HG02571 (cell line): ENCODE measurements at regions not wholly inside any gene's neighbourhood (a gene's known extent, or its start where the extent isn't known, plus 50 kb on each side); places are given as distances from the start of the nearest gene placed in this dataset.
"Not testable (repeated sequence)": the region's sequence is repeated elsewhere in the genome, so short reads cannot be mapped to it uniquely, and the experiment has no call there.

Source experiments
- ATAC-seq: cut with Tn5 transposase; IDR thresholded peaks from one replicate; pipeline ENCODE4 v1.9.1; 2021; ENCODE audit warnings: mild to moderate bottlenecking, moderate library complexity; ENCODE audit not compliant: unreplicated experiment

DNA sequence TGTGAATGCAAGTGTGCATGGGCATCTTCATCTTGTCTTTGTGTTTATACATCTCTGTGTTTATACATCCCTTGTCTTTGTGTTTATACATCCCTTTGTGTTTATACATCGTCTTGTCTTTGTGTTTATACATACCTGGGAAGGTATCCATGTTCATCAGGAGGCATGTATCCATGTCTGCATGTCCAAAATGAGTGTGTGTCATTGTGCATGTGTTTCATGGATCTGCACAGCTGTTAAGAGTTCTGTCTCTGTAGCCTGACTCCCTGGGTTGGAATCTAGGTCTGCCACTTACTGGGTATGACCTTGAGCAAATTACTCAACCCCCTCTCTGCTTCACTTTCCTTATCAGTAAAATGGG lies 50.1 kb upstream of the SIRPA start:
- ATAC-seq: no peak

DNA sequence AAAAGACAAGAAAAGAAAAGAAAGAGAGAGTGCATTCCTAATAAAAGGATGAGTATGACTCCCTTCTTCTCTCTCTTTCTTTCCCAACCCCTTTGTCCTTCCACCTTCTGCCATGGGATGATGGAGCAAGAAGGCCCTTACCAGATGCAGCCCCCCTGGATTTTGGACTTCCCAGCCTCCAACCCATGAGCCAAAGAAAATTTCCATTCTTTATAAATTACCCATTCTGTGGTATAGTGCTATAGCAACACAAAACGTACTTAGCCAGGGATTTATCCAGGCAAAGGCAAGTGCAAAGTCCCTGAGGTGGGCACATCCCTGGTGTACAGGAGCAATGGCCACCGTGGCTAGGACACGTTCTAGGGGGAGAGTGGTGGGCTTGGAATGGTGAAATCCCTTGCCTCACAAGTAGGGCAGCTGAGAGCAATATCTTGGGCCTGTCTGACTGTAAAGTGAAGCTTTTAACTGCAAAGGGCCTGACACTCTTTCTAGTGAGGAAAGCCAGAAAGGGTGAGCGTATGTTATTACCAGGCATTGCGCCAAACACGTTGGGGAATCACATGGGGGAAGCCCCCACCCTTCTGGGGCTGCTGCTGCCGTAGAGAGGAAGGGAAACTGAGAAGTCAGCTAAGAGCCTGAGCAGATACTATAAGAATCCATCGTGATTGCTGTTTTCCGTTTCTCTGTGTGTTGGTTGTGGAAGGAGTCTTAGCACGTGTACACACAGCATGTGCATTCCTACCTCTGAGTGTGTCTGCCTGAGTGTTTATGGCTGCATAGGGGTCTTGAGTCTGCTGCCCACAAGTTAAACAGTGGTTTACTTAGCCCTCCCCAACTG lies 50.7 kb upstream of the SIRPA start:
- peak; percentile 97 for ATAC-seq

DNA sequence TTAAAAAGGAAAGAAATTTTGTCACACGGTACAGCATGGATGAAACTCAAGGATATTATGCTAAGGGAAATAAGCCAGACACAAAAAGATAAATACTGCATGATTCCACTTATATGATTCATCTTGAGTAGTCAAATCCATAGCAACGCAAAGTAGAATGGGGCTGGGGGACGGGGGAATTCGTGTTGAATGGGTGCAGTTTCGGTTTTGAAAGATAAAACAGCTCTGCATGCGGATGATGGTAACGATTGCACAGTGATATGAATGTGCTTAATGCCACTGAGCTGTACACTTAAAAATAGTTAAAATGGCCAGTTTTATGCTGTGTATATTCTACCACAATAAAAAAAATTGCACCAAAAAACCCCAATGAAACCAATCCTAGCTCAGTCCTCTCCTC lies 52.9 kb upstream of the SIRPA start:
- no peak for ATAC-seq

DNA sequence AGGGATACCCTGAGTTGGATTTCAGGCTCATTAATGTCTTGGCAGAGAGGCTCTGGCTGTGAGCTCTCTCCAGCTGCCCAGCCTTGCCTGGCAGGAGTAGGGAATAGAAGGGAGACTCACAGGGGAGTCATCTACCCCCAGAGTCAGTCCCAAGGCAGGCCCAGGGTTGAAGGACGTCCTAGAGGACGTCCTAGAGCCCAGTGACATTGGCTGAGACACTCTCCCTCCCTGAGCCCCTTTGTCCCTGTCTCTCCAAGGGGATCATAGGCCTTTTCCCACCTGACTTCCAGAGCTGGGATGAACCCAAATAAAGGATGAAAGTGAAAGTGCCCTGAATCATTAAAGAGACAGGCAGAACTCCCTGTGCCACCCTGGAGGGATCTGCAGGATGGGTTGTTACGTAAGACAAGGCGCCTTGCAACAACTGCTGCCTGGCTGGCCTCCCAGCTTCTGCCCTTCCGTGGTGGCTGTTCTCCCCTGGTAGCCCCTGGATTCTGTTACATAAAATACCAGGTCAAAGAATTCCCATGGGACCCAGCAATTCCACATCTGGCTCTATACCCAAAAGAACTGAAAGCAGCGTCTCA lies 53.6 kb upstream of the SIRPA start:
- ATAC-seq: no peak

DNA sequence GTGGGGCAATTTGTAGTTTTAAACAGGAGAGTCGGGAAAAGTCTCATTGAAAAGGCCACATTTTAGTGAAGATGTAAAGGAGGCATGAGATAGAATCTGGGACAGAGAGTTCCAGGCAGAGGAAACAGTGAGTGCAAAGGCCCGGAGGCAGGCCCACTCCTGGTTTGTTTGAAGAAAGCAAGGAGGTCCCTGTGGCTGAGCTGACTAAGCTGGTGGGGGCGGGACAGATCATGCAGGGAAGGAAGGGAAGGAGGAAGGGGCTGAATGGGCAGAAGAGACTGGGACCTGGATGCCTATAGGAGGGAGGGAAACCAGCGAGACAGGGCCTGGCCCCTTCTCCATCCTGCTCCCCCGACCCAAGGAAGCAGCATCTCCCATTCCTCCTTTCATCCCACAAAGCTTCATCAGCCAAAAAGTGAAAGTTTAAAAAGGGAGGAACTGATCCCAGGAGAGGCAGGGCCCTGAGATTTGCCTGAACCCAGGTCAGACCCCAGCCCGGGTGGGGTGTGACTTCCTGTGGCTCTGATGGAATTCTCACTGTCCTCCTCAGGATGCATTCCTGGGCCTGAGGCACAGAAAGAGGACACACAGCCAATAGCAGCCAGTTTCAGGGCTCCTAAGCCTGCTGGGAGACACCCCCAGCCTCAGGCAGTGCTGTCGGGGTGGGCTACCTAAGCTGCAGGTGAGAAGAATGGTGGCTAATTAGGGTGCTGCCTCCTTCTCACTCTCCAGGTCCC lies 54.2 kb upstream of the SIRPA start:
- ATAC-seq: no peak

DNA sequence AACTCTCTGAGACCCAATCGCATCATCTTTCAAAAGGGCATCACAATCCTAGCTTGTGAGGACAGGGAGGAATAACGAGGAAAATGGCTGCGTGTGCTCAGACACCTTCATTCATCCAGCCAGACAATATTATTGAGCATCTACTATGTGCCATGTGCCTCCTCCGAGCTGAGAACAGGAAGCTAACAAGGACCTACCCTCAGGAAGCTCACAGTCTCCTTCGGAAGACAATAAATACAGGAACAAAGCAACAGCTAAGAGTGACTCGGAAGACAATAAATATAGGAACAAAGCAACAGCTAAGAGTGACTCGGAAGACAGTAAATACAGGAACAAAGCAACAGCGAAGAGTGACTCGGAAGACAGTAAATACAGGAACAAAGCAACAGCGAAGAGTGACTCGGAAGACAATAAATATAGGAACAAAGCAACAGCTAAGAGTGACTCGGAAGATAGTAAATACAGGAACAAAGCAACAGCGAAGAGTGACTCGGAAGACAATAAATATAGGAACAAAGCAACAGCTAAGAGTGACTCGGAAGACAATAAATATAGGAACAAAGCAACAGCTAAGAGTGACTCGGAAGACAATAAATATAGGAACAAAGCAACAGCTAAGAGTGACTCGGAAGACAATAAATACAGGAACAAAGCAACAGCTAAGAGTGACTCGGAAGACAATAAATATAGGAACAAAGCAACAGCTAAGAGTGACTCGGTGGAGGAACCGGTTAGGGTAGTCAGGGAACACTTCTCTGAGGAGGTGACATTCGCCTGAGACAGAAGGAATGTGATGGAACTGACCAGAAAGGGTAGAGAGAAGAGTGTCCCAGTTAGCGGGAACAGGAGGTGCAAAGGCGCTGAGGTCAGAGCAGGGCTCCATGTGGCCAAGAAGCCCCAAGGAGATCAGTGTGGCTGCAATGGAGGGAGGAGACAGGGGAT lies 55.6 kb upstream of the SIRPA start:
- not testable (repeated sequence) for ATAC-seq

DNA sequence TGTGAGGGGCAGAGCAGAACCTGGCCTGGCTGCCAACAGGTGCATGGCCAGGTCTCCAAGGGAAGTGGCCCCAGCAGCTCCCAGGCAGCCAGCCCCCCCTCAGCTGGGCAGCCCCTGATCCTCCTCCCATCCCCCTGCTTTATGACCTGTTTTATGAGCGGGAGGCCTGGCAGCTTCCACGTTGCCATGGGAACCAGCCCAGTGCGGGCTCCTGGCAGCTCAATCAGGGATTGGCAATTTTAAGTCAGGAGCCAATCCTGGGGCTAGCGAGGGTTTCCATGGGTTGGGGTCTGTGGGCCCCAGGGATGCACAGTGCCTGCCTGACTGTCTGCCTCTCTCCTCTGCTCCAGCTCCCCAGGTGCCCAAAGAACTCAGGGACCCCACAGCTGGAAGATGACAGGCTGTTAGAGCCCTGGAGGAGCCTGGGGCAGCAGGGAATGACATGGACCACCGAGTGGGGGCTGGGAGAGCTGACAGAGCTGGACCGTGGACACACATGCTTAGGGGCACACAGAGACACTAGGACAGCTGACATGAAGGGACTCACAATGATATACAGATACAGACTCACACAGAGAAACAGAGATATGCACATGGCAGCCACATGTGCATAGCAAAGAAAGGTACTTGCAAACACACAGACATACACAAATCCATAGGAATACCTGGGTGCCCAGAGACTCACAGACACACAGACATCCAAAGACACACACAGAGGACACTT lies 56.5 kb upstream of the SIRPA start:
- ATAC-seq: no peak

DNA sequence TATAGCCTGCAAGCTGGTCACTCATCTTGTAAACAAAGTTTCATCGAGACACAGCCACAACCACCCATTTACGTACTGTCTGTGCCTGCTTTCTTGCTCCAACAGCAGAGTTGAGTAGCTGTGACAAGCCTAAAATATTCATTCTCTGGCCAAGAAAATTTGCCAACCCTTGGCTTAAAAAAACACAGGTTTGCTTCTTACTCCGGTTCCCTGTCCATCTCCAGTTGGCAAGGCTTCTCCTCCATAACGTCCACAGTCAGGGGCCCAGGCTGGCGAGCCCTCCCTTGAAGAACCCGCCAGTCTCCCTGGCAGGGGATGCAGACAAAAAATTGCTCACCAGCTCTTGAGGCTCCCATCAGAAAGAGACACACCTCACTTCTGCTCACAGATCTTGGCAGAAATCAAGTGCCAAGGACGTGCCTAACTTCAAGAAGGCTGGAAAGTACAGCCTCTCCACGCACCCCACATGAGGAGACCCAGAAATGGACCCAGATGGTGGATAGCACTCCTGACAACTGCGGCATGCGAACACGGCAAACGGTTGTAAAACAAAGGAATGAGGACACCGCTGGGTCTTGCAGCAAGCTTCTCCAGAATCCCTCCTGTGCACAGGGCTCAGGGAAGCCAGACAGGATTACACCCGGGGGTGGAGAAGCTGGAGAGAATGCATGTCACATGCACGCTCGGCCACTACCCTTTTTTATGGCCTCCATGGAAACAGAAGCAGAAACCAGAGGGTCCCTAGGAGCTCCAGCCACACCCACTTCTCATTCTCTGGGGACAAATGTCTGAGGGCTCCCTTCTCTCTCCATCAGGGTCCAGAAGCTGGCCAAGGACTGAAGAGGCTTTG lies 59.8 kb upstream of the SIRPA start:
- ATAC-seq: no peak

DNA sequence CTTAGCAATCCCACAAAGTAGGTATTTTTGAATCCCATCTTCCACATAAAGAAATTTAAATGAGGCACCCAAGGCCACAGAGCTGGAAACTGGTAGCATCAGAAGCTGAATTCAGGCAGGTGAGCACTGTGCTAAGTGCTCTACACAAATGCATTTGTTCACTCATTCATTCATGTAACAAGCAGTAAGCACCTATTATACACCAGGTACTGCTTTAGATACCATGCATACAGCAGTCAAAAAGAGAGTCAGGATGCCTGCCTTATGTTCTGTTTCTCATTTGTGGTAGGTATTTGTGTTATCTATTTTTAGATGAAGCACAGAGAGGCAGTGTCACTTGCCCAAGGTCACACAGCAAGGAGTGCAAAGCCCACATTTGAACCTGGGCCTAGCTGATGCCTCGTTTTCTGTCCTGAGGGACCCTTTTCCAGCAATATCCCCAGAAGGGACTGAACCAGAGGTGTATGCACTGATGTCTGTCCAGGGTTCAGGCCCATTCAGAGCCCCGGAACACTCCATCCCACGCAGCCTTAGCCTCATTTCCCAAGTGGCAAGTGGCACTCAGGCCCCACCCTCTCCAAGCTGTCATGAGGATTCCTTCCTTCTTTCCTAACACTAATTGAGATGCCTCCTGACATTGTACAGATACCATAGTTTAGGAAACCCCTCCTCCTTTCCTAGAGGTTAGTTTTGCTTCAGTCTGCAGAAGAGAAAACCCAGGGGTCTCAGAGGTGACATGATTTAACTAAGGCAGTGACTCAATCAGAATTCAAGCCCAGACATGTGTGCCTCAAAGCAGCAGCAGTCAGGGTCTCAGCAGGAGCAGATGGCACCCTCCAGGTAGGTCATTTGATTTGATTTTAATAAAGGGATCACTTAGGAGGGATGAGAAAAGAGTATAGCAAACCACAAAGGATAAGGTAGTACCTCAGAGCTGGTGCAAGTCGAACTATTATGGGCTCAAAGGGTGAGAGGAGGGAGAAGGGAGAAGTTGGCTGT lies 61.2 kb upstream of the SIRPA start:
- no peak for ATAC-seq

DNA sequence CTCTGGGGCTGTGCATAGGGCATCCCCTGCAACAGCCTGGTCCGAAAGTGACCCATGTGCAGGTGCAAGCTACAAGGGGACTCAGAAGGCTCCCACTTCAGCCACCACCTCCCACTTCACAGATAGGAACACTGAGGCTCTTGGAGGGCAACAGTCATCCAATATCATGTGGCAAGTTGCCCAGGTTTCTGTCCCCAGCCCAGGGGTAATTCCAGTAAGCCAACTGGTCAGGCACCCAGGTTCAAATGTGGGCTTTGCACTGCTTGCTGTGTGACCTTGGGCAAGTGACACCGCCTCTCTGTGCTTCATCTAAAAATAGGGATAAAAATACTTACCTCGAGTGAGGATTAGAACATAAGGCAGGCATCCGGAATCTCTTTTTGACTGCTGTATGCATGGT lies 62.0 kb upstream of the SIRPA start:
- ATAC-seq: no peak

DNA sequence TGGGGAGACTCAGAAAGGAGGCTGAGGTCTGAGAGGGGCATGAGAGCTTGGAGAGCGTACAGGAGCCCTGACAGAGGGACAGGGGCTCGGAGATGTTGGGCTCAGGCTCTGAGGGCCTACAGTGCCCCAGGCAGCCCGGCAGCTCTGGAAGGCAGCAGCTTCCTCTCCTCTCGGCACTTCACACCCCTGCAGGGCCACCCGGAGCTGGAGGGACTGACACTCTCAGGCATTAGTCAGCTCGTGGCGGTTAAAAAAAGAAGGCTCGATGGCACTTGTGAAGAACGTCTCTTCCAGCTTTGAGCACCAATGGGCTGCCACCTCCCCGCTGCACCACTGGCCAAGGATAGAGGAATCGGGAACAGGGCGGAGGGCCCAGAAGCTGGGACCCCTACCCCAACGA lies 62.6 kb upstream of the SIRPA start:
- no peak for ATAC-seq

DNA sequence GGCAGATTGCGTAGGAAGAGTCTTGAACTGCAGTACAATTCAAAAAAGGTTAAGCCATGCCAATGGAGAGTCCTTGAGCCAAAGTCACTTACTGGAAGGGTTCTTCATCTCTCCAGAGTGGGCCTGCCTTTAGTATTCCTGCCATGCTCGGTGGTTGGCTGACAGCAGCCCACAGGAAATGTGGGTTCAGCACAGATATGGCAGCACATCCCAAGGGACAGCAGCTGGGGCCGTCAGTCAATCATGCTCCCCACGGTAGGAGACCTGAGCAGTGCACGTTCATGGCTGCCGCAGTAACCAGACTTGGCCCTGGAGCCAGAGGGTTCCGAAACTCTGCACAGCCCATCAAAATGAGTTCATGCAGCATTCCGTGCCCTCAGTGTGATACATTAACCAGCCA lies 63.6 kb upstream of the SIRPA start:
- ATAC-seq: no peak

DNA sequence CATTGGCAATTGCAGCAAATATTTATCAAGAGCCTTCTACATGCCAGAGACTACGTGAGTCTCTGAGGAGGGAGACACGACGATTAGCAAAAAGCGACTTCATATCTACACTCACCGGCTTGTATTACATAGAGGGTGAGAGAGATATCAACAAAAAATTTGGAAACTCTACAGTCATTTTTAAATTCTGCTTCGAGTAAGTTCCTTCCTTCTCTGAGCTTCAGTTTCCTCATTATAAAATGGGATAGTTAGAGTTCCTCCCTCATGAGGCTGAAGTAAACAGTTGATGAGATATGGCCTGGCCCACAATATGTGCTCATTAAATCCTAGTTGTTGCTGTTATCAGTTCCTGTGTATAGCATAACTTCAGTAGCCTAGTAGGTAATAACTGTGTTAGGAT lies 64.1 kb upstream of the SIRPA start:
- ATAC-seq: no peak

DNA sequence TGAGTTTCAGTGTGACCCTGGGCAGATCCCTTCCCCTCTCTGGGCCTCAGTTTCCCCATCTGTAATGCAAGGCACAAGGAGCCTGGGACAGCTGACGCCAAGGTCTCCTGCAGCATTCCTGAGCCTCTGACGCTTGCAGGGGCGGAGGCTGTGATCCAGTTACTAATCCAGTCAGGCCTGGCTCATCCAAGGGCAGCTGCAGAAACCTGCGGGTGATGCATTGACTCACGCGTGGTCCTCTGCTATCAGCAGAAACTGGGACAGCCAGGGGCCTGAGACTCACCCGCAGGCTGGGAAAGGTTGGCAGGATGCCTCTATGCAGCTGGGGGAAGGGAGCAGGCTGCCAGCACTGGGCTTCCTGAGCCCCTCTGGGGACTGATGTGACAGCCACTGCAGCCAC lies 65.0 kb upstream of the SIRPA start:
- ATAC-seq: no peak

DNA sequence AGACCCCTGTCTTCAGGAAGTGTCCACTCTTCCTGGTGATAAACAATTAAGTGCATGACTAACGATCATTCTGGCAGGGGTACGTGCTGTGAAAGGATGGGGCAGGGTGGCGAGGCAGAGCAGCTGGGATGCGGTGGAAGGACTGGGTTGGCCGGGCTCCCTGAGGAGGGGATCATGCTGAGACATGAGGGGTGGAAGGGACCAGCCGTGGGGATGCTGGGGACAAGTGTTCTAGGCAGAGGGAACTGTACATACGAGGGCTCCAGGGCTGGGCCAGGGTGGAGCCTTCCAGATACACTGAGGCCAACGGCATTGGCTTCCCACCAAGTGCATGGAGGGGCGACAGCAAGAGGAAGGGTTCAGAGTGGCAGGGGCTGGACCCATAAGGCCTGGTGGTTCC lies 65.7 kb upstream of the SIRPA start:
- ATAC-seq: no peak

DNA sequence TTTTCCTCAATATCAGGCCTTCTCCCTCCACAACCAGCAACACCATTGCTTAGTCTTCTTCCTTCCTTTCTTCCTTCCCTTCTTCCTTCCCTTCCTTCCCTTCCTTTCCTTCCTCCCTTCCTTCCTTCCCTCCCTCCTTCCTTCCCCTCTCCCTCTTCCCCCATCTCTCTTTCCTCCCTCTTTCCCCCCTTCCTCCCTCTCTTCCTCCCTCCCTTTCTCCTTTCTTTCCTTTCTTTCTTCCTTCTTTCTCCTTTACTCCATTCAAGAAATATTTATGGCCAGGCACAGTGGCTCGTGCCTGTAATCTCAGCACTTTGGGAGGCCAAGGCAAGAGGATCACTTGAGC lies 66.4 kb upstream of the SIRPA start:
- ATAC-seq: no peak

DNA sequence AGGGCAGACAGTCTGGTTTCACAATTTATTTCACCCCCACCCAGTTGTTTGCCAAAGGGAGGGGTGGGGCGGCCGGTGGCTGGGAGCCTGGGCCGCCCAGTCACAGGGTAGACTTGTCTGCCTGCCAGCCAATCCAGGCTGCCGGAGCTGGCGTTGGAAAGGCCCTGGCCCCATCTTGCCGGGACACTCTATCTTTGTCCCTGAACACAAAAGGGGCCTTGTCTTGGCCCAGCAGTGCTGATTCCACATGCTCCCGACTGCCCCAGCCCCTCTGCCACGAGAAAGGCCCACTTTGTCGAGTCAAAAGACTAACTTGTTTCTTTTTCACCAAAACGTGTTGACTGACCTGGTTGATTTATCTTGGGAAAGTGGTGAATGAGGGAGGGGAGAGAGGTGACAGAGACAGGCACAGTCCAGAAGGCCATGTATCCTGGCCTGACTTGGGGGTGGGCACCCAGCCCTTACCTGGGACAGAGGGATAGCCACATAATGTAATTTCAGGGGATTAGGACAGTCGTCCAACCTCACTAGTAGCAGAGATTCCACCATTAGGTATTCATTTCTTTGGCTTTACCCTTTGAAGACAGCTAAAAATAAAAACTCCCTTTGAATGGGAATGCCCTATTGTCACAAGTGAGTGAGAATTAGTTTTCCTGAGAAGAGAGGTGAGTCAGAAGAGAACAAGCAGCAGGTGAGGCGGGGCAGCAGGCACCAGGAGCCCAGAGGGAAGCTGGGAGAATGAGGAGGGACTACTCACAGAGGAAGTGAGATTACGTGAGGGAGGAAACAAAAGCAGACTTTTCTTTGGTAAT lies 67.0 kb upstream of the SIRPA start:
- no peak for ATAC-seq
